Stimulated activated CD4-positive, alpha-beta T cell treated with anti-CD3 and anti-CD28 coated beads, Interleukin-2, amount 100 ng/mL, for 48 hours (primary cell): ENCODE measurements at regions not wholly inside any gene's neighbourhood (a gene's known extent, or its start where the extent isn't known, plus 50 kb on each side); places are given as distances from the start of the nearest gene placed in this dataset.

Experiments used
- DNase-seq, 2 donors: peaks; one replicate each; pipeline ENCODE4 v3.0.0-alpha.2; 2020

DNA sequence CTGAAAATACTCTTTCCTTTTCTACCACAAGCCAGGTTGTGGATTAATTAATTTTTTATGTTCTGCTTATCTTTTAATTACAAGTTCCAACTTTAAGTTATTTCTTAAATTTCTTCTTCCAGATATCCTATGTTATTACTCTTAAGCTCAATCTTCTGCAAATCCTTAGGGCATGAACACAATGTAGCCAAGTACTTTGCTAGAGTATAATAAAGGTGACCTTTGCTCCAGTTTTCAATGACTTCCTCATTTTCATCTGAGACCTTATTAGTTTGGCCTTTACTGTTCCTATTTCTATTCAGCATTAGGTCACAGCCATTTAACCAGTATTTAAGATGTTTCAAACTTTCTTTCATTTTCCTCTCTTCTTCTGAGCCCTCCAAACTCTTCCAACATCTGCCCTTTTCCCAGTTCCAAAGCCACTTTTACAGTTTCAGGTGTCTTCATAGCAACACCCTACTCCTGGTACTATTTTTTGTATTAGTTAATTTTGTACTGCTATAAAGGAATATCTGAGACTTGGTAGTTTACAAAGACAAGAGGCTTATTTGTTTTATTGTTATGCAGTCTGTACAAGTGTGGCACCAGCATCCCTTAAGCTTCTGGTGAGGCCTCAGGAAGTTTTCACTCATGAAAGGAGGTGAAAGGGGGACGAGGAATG lies 886.2 kb upstream of the GHITM start:
- DNase-seq = no peak

DNA sequence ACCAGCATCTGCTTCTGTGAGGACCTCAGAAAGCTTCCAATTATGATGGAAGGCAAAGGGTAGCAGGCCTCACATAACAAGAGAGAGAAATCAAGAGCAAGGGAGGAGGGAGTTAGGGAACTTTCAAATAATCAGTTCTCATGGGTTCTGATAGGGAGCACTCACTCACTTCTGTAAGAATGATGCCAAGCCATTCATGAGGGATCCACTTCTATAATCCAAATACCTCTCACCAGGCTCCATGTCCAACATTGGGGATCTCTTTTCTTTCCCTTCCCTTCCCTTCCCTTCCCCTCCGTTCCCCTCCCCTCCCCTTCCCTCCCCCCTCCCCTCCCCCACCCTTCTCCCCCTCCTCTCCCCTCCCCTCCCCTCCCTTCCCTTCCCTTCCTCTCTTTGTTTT lies 884.6 kb upstream of the GHITM start:
- DNase-seq = no peak

DNA sequence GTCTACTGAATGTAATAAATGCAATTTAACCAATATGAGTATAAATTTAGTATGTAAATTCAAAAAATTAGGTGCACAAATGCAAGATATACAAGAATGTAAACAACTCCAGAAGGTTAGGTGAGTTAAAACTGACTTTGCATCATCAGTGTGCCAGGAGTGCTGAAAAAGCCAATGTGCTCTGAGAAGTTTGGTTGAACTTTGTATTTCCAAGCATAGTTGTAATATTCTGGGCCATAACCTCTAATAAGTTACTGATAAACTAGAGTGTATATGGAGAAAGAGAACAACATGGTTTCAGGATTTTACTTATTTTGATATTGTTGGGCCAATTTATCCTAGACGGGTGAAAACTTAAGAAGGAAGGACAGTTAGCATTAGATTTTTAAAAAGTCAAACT lies 876.9 kb upstream of the GHITM start:
- no peak for DNase-seq

DNA sequence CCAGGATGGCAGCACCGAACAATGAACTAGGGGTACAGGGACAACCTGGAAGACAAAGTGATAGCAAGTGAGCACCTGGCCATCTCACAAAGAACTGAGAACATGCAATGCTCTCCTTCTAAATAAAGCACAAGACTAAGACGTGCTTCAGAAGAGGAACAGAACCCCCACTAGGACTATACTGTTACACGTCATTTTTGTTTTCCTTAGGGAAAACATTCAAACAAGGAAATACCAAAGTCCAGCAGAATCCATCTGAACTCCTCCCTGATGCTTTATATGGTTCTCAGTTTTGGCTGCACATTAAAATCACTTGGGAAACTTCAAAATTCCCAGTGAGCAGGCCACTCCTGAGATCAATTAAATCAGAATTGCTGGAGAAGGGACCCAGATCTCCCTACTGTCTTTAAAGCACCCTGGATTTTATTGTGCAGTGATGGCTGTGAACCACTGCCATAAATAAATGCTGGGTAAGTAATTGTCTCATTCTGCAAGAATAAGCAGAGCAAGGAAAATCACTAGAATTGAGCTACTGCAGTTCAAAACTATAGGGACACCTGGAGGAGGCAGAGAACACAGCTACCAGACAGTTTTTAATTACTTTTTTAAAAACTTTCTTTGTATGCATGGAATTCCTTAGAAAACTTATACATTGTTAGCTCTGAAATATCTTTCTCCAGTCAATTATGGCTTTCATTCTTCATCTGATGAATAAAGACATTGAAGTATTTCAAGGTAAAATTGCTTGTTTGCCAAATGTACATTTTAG lies 866.5 kb upstream of the GHITM start:
- DNase-seq = no peak

DNA sequence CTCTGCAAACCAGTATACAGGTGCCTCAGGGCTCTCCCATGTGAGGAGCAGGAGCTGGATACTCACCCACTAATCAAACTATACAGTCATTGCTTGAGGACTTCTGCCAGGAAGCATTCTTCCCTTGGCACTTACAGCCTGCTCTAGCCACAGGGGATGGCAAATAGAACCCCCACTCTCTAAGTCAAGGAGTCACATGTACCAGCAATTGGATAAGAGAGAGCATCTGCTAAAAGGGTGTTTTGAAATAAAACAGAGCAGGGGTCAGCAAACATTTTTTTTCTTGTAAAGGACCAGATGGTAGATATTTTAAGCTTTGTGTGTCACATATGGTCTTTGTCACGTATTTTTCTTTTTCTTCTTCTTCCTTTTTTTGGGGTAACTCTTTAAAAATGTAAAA lies 865.2 kb upstream of the GHITM start:
- no peak for DNase-seq

DNA sequence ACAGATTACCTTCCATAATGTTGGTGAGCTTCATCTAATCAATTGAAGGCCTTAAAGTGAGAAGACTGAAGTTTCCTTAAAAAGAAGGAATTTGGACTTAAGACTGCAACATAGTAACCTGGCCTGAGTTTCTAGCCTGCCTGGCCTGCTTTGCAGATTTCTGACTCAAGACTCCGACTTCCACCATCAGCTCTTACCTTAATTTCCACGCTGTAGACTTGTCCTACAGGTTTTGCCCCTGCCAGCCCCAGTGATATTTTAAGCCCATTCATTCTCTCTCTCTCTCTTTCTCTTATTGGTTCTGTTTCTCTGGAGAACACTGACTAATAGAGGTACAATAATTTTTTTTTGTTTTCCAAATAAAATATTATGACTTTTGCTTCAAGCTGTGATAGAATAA lies 862.3 kb upstream of the GHITM start:
- no peak for DNase-seq

DNA sequence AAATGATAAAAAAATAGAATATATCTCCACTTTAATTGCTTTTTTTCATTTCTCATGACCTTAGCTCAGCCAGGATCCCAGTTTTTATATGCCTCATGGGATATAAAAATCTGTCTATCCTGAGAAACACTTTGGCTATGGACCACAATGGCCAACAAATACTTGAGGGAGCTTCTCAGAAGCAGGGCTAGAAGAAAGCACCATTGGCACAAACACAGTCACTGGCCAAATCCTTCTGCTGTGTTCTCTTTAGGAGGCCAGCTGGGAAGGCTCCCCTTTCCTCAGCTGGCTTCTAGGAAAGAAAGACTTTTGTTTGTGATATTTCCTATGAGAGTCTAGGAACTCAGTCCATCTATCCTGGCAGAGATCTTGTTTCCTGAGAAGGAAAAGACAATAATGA lies 856.2 kb upstream of the GHITM start:
- DNase-seq = no peak

DNA sequence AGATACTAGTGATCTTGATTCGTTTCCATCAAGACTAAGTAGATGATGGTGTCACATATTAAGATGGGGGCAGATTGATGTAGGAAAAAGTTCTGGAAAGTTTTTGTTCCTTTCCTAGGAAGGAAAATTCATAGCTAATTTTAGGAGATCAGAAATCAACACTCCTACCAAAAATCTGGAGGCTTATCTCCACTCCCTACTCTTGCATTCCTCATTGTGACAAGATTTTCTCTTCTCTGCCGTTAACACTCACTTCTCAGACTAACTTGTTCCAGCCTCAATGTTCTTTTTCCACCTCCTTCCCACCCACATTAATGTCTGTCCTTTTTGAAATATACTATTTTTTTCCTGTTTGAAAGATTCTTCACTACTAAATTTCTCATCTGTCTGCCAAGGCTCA lies 851.9 kb upstream of the GHITM start:
- no peak for DNase-seq

DNA sequence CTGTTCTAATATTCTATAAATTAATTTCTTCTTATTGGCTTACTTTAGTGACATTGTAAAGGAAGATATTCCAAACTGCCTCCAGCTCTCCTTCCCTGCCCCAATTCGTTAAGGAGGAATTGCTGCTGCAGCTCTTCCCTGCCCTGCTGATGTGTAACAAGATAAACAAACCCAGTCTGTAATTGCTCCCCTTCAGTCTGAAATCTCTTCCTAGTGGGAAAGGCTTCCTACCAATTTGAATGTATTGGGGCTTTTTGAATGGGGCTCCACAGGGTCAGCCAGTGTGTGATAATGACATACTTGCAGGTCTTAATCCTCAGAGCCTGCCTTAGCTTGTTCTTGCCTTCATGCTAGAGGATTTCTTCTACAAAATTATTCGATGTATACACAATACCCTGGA lies 849.9 kb upstream of the GHITM start:
- no peak for DNase-seq

DNA sequence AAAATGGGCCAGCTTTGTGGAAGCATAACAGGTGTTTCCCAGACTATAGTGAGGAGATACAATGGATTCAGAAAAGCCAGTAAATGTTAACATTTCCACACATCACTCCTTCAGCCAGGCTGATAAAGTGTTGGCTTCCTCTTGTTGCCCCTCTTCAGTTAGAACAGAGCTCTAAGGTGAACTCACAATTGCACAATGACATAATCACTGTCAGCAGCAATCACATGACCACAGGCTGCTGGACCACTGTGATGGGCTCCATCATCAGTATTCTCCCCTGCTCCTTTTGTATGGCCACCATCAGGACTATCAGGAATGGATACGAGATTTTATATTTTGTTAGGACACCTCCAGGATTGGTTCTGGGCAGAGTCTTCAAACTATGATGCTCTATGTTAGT lies 849.4 kb upstream of the GHITM start:
- DNase-seq = no peak

DNA sequence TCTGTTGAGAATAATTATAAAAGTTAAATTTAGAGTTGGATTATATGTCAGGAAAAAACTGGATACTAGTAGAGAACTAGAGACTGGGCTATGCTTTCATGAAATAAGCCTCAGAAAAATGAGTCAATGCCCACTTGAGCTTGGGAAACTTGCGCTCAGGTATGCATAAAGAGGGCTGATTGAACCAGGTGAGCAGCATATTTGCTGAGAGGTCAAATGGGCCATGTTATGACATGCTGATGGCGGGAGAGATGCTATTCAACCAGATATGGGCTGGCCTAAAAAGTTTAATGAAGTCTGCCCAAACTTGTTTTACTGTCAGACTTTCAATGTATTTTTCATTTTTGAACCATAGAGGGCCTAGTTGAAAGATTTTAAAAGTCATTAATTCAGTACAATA lies 837.6 kb upstream of the GHITM start:
- no peak for DNase-seq

DNA sequence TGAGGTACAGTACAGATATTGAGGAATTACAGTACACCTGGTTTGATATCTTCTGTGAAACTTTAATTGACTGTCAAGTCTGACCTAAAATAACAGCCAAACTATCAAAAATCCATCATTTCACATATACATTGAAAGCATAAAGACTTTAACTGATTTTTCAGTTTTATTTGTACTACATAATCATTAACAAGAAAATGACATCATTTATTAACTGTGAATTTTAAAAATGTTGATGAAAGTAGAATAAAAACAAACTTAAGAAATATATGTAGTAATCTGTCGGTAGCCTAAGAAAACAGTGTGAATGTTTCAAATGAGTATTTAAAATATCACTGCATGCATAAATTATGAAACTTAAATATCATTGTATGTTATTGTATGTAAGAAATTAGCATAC lies 836.7 kb upstream of the GHITM start:
- no peak for DNase-seq

DNA sequence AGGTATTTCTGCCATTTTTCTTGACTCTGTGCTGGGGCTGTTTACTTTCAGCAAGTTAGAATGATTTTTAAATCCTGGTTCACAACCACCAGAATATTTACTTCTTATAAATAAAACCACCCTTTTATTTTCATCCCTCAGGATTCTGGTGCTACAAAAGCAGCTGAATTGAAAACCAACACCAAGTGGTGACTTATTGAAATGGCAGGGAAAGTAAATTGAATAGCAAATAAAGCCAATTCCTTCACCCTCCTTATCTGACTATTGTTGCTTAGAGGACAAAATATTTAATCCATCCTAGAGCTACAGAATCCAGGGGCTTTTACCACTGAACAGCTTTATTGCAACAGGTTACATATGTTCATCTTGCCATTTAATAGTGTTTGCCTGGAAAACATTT lies 828.6 kb upstream of the GHITM start:
- no peak for DNase-seq

DNA sequence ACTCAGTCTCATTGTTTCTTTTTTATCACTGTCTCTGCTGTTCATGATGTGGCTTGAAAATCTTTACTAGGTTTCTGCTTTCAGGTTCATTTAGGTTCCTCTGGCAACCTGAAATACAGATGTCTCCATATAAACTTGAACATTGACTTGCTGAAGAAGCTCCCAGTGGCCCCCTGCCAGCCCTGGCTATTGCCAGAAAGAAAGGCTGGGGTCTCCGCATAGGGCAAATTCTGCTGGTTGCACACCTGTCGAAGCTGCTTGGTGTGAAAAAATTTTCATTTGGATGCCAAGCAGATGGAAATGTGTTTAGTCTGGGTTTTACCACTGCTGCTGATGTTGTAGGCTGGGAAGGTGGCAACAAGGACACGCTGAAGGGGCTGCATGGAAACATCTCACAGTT lies 826.7 kb upstream of the GHITM start:
- no peak for DNase-seq

DNA sequence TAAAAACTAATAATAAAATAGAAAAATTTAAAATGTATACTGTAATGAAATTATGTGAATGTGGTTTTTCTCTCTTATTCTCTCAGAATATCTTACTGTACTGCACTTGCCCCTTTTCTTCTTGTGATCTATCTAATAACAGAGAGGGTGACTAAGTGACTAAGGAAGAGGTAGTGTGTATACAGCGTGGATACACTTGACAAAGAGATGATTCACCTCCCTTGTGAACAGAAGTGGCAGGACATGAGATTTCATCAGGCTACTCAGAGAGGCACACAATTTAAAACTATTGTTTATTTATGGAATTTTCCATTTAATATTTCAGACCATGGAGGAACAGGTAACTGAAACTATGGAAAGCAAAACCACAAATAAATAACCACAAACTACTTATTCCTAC lies 806.6 kb upstream of the GHITM start:
- no peak for DNase-seq

DNA sequence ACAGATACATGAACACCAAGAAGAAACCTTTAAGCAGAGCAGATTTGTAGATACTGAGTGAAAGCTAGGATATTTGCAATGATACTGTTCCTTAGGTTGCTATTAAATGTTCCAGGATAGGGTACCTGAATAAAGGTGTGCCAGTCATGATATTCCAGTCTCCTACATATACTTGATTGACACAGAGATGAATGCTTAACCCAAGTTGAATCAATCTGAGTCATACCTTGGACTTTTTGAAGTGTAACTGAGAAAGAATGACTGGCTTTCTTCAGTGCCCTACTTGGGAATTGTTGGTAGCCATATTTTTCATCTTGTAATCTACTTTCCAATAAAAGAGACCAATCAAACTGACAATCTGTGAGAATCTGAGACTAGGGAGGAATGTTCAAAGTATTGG lies 805.7 kb upstream of the GHITM start:
- no peak for DNase-seq

DNA sequence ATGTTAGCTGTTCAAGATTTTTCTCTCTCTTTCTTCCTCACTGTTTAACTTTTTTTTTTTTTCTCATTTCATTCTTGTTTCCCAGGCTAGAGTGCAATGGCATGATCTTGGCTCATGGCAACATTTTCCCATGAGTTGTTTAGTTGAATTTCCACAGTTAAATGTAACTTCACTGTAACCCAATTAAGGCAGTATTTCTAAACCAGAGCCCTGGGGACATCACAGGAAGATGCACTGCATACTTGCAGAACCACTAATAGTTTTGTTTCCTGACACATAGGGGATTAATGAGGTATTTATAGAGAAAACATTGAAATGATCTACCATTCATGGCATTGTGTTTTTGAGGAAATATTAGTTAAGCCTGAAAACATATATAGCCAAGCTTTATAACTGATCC lies 795.6 kb upstream of the GHITM start:
- DNase-seq = no peak

DNA sequence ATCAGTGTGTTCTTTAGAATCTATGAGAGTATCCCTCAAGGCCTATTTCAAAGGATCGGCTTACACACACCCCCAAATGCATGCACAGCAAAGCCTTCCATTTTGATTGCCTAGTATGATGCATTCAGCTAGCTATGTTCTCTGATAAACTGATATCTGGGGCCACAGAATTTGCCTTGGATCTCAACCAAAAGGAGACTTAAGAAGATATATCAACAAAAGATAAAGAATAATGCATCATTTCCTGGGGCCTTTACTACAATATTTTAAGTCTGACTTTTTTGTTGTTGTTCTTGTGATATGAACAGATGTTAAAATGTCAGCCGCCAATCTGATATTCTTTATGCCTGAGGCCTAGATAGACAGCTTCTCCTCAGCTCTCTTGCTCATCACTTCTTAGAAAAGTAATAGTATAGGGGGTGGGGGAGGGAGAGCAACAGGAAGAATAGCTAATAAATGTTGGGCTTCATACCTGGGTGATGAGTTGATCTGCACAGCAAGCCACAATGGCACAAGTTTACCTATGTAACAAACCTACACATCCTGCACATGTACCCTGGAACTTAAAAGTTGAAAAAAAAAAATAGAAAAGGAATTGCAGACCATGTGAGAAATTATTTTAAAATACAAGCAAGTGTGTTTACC lies 792.9 kb upstream of the GHITM start:
- no peak for DNase-seq

DNA sequence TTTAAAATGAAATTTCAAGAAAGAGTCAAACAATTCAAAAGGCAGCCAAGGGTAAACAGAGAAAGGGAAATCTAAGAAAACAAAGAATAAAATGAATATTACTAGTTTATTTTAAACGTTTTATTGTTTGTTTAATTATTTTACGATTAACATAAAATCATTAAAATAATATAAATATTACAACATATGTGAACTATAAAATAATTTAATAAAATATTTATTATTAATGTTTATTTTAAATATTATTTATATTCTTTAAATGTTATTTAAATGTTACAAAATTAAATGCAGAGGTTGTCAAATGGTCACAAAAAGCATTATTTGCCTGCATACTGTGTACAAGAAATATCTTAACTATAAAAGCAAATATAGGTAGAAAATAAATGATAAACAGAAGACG lies 786.7 kb upstream of the GHITM start:
- no peak for DNase-seq

DNA sequence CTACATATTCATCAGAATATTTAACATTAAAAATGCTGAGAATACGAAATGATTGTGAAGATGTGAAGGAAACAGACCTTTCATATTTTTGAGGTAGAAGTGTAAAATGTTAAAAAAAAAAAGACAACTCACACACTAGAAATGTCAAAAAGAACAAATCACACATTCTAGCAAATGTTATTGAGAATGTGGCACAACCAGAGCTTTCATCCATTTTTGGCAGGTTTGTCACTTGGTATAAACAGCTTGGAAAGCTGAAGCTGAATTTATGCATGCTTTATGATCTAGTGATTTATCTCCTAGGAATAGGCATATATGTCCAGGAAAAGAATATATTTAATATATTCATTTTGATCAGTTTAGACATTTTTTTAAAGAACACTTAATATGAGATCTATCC lies 784.9 kb upstream of the GHITM start:
- DNase-seq = no peak

DNA sequence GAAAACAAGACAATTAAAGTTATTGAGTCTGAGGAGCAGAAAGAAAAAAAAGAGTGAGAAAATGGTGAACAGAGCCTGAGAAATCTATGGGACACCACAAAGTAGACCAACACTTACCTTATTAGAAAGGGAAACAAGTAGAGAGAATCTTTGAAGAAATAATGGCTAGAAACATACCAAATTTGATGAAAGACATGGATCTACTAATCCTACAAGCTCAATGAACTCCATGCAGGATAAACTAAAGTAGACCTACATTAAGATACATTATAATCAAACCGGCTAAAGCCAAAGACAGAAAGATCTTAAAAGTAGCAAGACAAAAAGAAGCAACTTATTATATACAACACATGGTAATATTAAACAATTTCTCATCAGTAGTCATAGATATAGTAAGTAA lies 782.3 kb upstream of the GHITM start:
- DNase-seq = no peak

DNA sequence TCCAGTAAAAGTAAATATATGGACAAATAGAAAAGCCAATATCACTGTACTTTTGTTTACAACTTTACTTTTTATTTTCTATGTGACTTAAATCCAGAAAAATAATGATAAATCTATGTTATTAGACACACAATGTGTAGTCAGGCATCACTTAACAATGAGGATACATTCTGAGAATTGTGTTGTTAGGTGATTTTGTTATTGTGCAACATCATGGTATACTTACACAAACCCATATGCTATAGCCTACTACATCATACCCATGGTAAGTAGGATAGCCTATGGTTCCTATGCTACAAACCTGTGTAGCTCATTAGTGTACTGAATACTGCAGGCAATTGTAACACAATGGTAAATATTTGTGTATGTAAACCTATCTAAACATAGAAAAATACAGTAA lies 781.7 kb upstream of the GHITM start:
- DNase-seq = no peak

DNA sequence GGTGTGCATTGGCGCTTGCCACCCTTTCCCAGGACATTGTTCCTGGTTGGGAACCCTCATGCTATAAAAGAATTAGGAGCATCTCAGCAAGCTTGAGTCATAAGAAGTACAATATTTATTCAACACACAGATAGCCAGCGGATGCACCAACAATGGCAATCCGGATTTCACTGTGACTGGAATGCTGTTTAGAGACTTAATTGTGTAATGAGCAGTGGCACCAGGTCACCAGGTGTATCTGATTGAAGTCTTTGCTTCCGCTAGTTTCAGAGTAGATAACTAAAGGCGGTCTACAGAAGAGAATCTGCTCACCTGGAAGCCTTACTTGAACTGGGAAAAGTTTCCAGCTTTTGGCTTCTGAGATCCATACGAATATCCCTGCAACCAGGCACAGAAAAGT lies 772.3 kb upstream of the GHITM start:
- DNase-seq = no peak

DNA sequence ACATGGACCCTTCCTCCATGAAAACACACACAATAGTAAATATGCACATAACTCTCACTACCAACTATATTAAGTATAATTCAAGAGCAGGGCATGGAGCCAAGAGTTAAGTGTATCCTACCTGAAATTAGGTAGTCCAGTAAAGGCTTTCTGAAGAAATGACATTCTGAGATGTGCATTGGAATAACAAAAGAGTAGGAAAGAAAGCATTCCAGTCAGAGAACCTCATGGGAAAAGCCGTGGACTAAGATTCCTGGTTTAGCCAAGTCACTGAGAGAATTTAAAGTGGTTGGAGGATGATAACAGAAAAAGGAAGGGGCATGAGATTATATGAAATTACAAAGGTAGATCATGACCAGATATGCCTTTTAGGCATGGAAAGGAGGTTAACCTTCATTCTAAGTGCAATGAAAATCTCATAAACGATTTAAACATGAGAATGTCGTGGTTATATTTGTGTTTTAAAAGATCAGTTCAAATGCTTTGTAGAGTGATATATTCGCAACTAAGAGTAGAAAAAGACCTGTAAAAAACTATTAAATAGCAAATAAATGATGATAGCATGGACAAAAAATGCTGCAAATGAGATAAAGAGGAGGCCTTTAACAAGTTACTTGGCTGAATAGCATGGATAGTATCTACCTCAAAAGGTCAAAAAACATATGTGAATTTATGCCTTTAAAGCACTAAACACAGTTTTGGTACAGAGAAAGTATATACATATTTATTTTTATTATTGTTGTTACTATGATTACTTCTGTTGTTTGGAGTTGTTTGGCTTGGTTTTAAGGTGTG lies 767.4 kb upstream of the GHITM start:
- DNase-seq = no peak
